ENCODE measurements at regions not wholly inside any gene's neighbourhood (a gene's known extent, or its start where the extent isn't known, plus 50 kb on each side); places are given as distances from the start of the nearest gene placed in this dataset.

GRCh38 chr2:195364015-195364965 lies 292.7 kb upstream of the SLC39A10 start:
- Histone ChIP-seq H3K4me1 (no peaks in the 10 kb centered on the region), H3K9me3 (no peaks in the 10 kb centered on the region), H3K36me3 (no peaks in the 10 kb centered on the region), H3K27ac (no peak overlapping the region), H3K27me3 (no peaks in the 10 kb centered on the region), H3K4me3 (no peak overlapping the region)
- intact Hi-C loops (cut with DNase I; ENCODE audit: low total_unique reads) = no loop called here
- no peak for TF ChIP-seq POLR2A (IDR thresholded peaks at IDR 0.05)
- TF ChIP-seq, protein P1, sequence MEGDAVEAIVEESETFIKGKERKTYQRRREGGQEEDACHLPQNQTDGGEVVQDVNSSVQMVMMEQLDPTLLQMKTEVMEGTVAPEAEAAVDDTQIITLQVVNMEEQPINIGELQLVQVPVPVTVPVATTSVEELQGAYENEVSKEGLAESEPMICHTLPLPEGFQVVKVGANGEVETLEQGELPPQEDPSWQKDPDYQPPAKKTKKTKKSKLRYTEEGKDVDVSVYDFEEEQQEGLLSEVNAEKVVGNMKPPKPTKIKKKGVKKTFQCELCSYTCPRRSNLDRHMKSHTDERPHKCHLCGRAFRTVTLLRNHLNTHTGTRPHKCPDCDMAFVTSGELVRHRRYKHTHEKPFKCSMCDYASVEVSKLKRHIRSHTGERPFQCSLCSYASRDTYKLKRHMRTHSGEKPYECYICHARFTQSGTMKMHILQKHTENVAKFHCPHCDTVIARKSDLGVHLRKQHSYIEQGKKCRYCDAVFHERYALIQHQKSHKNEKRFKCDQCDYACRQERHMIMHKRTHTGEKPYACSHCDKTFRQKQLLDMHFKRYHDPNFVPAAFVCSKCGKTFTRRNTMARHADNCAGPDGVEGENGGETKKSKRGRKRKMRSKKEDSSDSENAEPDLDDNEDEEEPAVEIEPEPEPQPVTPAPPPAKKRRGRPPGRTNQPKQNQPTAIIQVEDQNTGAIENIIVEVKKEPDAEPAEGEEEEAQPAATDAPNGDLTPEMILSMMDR (IDR thresholded peaks at IDR 0.05 in 4 of 5, conservative IDR thresholded peaks at IDR 0.05 in 1 of 5) = no peak
- ATAC-seq = no peak
- no peak for DNase-seq
- in situ Hi-C loops (cut with MboI; ENCODE audit: low sequenced_read_pairs in 4 of 4) = no loop called here

- H3K9me3 ChIP-seq = no peaks in the 10 kb centered on the region
- in situ Hi-C loops (cut with MboI; ENCODE audit: low sequenced_read_pairs in 4 of 4) (no loop called here), intact Hi-C loops (cut with DNase I; ENCODE audit: low total_unique reads) (no loop called here)
- no peak overlapping the region for H3K27ac ChIP-seq
- ATAC-seq = no peak
- TF ChIP-seq, protein P1 (IDR thresholded peaks at IDR 0.05 in 4 of 5, conservative IDR thresholded peaks at IDR 0.05 in 1 of 5) = no peak
- TF ChIP-seq POLR2A (IDR thresholded peaks at IDR 0.05) = no peak
- H3K4me3 ChIP-seq = no peak overlapping the region
- DNase-seq = no peak
- no peaks in the 10 kb centered on the region for H3K27me3 ChIP-seq
- no peaks in the 10 kb centered on the region for H3K36me3 ChIP-seq
- H3K4me1 ChIP-seq = no peaks in the 10 kb centered on the region
These were observed 293.5 kb upstream of the SLC39A10 start for GRCh38 chr2:195363496-195363895.

DNA sequence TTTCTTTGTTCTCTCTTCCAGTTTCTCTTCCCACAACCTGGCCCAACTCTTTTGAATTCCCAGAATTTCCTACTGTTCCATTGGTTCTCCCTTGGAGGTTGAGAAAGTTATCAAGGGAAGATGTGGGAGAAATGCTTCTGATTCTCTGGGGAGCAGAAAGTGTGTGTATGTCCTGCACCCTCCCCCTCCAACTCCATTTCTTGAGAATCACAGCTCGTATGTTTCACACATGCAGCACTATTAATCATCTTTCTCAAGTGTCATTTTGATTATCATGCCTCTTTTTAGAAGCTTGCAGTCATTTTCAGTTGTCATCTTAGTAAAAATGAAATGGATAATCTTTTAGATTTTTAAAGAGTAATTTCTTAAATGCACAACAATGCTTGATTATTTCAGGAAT lies 296.8 kb upstream of the SLC39A10 start:
- Histone ChIP-seq H3K27me3 (no peaks in the 10 kb centered on the region), H3K27ac (no peak overlapping the region), H3K36me3 (no peaks in the 10 kb centered on the region), H3K4me1 (no peaks in the 10 kb centered on the region), H3K9me3 (no peaks in the 10 kb centered on the region), H3K4me3 (no peak overlapping the region)
- intact Hi-C loops (cut with DNase I; ENCODE audit: low total_unique reads) (no loop called here), in situ Hi-C loops (cut with MboI; ENCODE audit: low sequenced_read_pairs in 4 of 4) (no loop called here)
- ATAC-seq = no peak
- TF ChIP-seq, protein P1 (IDR thresholded peaks at IDR 0.05 in 4 of 5, conservative IDR thresholded peaks at IDR 0.05 in 1 of 5) = no peak
- TF ChIP-seq POLR2A (IDR thresholded peaks at IDR 0.05) = no peak
- no peak for DNase-seq

DNA sequence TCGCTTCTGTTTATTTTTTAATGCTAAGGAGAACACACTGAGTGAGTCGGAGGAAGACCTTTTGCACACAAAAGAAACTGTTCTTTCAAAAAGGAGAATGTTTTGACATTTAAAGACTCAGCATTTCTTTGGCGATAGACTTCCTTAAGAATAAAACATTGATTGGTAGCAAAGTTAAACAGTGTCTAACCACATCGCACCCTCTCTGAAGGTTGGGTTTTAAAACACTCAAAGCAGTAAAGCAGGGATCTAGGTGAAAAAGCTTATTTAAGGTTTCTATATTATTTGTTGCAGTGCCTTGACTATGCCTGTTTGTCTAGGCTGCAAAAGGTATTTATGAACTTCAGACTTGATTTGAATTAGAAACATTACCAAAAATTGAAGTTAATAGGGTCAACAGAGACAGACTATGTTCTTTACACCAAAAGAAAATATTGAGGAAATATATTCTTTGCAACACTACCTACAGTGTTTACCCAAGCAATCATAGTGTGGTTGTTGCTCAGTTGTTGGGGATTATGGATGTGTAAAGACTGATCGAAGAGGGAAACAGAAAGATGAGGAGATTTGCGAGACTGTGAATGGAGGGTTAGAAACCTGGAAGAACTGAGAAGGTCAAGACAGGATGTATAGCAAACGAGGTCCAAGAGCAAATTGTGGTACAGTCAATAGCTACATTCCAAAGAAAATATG lies 297.8 kb upstream of the SLC39A10 start:
- TF ChIP-seq POLR2A (IDR thresholded peaks at IDR 0.05) = no peak
- TF ChIP-seq, protein P1 (IDR thresholded peaks at IDR 0.05 in 4 of 5, conservative IDR thresholded peaks at IDR 0.05 in 1 of 5) = no peak
- Histone ChIP-seq H3K4me3 (no peak overlapping the region), H3K36me3 (no peaks in the 10 kb centered on the region), H3K27ac (no peak overlapping the region), H3K27me3 (no peaks in the 10 kb centered on the region), H3K9me3 (no peaks in the 10 kb centered on the region), H3K4me1 (no peaks in the 10 kb centered on the region)
- ATAC-seq (no peak), DNase-seq (no peak)
- in situ Hi-C loops (cut with MboI; ENCODE audit: low sequenced_read_pairs in 4 of 4) (no loop called here), intact Hi-C loops (cut with DNase I; ENCODE audit: low total_unique reads) (no loop called here)
